ENCODE measurements at regions not wholly inside any gene's neighbourhood (a gene's known extent, or its start where the extent isn't known, plus 50 kb on each side); places are given as distances from the start of the nearest gene placed in this dataset.
A peak's percentile ranks its signal among the peaks of the same experiment; 100 is the strongest.

- ATAC-seq, result peak; percentile 50 to 92 (median 72)
- Histone ChIP-seq H3K36me3 (no peaks in the 10 kb centered on the region), H3K4me3 (no peak overlapping the region), H3K27me3 (no peaks in the 10 kb centered on the region), H3K9me3 (peaks cover 0 to 3% (median 0%) of the 10 kb centered on the region in 11 donors), H3K4me1 (peaks cover 0 to 7% (median 0%) of the 10 kb centered on the region in 9 donors), H3K27ac (no peak overlapping the region)
- TF ChIP-seq CTCF (IDR thresholded peaks at IDR 0.05), result peak in 8 of 9 donors; percentile 19 to 53 (median 48)
- peak; percentile 12 to 48 for DNase-seq
- 38 to 39% methylated on average over 10 of the region's 10 CpGs for WGBS, 2 donors
- intact Hi-C loops (cut with DNase I), result loop anchor here in 5 of 10 donors (5.0 to 10.0 kb wide), 5 partner anchors 55 to 767 kb away; partner anchors contain the start of gene SYNDIG1 (in 1 of the 5)
Measured at GRCh38 chr20:24149881-24150307, 161.3 kb upstream of the GGTLC1 start.

GRCh38 chr20:24149175-24149574, 160.6 kb upstream of the GGTLC1 start:
- 78 to 88% methylated on average over 1 of the region's 1 CpG for WGBS, 2 donors
- Histone ChIP-seq H3K27me3 (no peaks in the 10 kb centered on the region), H3K36me3 (no peaks in the 10 kb centered on the region), H3K27ac (no peak overlapping the region), H3K4me3 (no peak overlapping the region), H3K4me1 (peaks cover 0 to 7% (median 0%) of the 10 kb centered on the region in 9 donors), H3K9me3 (peaks cover 0 to 3% (median 0%) of the 10 kb centered on the region in 11 donors)
- no peak for DNase-seq
- ATAC-seq, result no peak
- TF ChIP-seq CTCF (IDR thresholded peaks at IDR 0.05), result no peak
- intact Hi-C loops (cut with DNase I), result loop anchor here in 2 of 10 donors (10.0 kb wide), 2 partner anchors 54 to 64 kb away; no protein-coding TSS in a partner anchor

- Histone ChIP-seq H3K27ac (no peak overlapping the region), H3K4me1 (peaks cover 0 to 3% (median 0%) of the 10 kb centered on the region in 9 donors), H3K27me3 (no peaks in the 10 kb centered on the region), H3K4me3 (no peak overlapping the region), H3K36me3 (no peaks in the 10 kb centered on the region), H3K9me3 (peaks cover 0 to 3% (median 0%) of the 10 kb centered on the region in 11 donors)
- intact Hi-C loops (cut with DNase I), result loop anchor here in 2 of 10 donors (10.0 kb wide), 2 partner anchors 54 to 64 kb away; no protein-coding TSS in a partner anchor
- 61 to 64% methylated on average over 7 of the region's 7 CpGs for WGBS, 2 donors
- ATAC-seq (no peak), DNase-seq (no peak)
- no peak for TF ChIP-seq CTCF (IDR thresholded peaks at IDR 0.05)
Measured at GRCh38 chr20:24148372-24148771, 159.8 kb upstream of the GGTLC1 start.

- ATAC-seq, result no peak
- no peaks in the 10 kb centered on the region for H3K27me3 ChIP-seq
- TF ChIP-seq CTCF (IDR thresholded peaks at IDR 0.05), result no peak
- H3K4me3 ChIP-seq, result no peak overlapping the region
- no peaks in the 10 kb centered on the region for H3K36me3 ChIP-seq
- intact Hi-C loops (cut with DNase I), result loop anchor here in 2 of 10 donors (10.0 kb wide), 2 partner anchors 53 to 63 kb away; no protein-coding TSS in a partner anchor
- no peak for DNase-seq
- 74 to 77% methylated on average over 4 of the region's 4 CpGs for WGBS, 2 donors
- peaks cover 0 to 3% (median 0%) of the 10 kb centered on the region in 11 donors for H3K9me3 ChIP-seq
- no peaks in the 10 kb centered on the region for H3K4me1 ChIP-seq
- H3K27ac ChIP-seq, result no peak overlapping the region
Measured at GRCh38 chr20:24147961-24148360, 159.4 kb upstream of the GGTLC1 start.

Measured in heart right ventricle (tissue), 16 donors.